ENCODE measurements at regions not wholly inside any gene's neighbourhood (a gene's known extent, or its start where the extent isn't known, plus 50 kb on each side); places are given as distances from the start of the nearest gene placed in this dataset.

GRCh38 chr10:118809357-118810220 is 54.8 kb upstream of the CACUL1 start:
- TF ChIP-seq POLR2A (IDR thresholded peaks at IDR 0.05) (no peak), CTCF (IDR thresholded peaks at IDR 0.05) (no peak)

Data from thyroid gland (tissue), 4 donors.